ENCODE measurements at regions not wholly inside any gene's neighbourhood (a gene's known extent, or its start where the extent isn't known, plus 50 kb on each side); places are given as distances from the start of the nearest gene placed in this dataset.
A peak's percentile ranks its signal among the peaks of the same experiment; 100 is the strongest.

DNA sequence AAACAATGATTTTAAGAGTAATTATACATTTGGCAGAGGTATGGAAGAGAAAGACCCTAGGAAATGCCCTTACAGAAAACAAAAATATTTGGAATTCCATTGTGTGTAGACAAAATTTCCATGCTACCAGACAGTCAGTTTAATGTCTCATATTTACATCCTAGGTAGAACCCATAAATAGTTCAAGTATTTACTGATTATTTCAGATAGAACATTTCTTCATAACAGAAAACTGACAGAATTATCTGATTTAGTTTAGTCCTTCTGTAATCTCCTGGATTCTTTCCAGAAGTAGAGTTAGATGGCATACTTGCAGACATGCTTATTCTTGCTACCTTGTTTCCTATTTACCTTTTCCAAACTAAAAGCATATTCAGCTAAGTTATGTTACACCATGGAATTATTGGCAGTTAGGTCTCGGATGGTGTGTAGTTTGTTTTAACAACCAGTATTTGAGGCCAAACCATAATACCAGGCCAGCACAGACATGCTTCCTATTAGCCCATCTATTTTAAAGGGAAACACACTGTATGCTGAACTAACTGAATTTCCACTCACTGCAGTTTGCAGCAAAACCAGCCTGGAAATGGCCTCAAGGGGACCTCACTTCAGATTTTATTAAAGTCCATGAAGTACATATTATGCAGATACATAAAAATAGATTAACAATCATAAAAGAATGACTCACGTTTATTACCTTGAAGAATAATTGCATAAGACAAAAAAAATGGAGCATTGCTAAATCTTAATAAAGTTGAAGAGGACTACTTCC is 126.6 kb upstream of the LRIG3 start:
- H3K9me3 ChIP-seq (ENCODE audit: control insufficient read depth in 5 of 5, low read length in 5 of 5) = no peaks in the 10 kb centered on the region

DNA sequence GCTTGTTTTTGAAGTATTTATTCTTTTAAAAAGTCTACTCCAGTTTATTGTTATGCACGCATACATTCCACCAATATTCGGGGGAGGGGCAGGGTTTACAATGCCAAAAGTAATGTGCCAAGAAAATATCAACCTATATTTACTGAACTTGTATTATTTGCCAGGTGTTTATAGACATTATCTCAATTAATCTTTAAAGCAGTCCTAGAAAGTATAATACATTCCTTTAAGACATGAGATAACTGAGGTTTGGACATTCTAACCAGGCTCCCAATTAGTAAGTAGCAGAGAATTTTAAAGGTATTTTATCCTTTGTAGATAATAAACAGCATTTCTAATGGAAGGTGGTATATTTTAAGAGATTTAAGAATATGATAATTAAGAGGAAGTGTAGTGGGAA is 124.5 kb upstream of the LRIG3 start:
- peaks cover 0 to 12% (median 7%) of the 10 kb centered on the region in 5 donors for H3K4me1 ChIP-seq (ENCODE audit: control insufficient read depth in 5 of 5, insufficient read depth in 5 of 5, low read length in 5 of 5)
- H3K27ac ChIP-seq (ENCODE audit: low read depth, low read length) = no peak overlapping the region
- no peaks in the 10 kb centered on the region for H3K27me3 ChIP-seq (ENCODE audit: control insufficient read depth in 5 of 5, insufficient read depth in 4 of 5, low read length in 5 of 5)
- H3K36me3 ChIP-seq (ENCODE audit: control insufficient read depth in 5 of 5, insufficient read depth in 5 of 5, low read length in 5 of 5) = no peaks in the 10 kb centered on the region
- no peaks in the 10 kb centered on the region for H3K9me3 ChIP-seq (ENCODE audit: control insufficient read depth in 5 of 5, low read length in 5 of 5)
- no peak overlapping the region for H3K4me3 ChIP-seq (ENCODE audit: low read depth in 1 of 5, low read length in 5 of 5)
- H3K9ac ChIP-seq (ENCODE audit: low read length in 5 of 5) = no peak overlapping the region

More for the DNA sequence above, 126.6 kb upstream of the LRIG3 start:
- no peak overlapping the region for H3K4me3 ChIP-seq (ENCODE audit: low read depth in 1 of 5, low read length in 5 of 5)
- no peak overlapping the region for H3K9ac ChIP-seq (ENCODE audit: low read length in 5 of 5)
- no peaks in the 10 kb centered on the region for H3K4me1 ChIP-seq (ENCODE audit: control insufficient read depth in 5 of 5, insufficient read depth in 5 of 5, low read length in 5 of 5)
- no peak overlapping the region for H3K27ac ChIP-seq (ENCODE audit: low read depth, low read length)
- no peaks in the 10 kb centered on the region for H3K27me3 ChIP-seq (ENCODE audit: control insufficient read depth in 5 of 5, insufficient read depth in 4 of 5, low read length in 5 of 5)
- no peaks in the 10 kb centered on the region for H3K36me3 ChIP-seq (ENCODE audit: control insufficient read depth in 5 of 5, insufficient read depth in 5 of 5, low read length in 5 of 5)

DNA sequence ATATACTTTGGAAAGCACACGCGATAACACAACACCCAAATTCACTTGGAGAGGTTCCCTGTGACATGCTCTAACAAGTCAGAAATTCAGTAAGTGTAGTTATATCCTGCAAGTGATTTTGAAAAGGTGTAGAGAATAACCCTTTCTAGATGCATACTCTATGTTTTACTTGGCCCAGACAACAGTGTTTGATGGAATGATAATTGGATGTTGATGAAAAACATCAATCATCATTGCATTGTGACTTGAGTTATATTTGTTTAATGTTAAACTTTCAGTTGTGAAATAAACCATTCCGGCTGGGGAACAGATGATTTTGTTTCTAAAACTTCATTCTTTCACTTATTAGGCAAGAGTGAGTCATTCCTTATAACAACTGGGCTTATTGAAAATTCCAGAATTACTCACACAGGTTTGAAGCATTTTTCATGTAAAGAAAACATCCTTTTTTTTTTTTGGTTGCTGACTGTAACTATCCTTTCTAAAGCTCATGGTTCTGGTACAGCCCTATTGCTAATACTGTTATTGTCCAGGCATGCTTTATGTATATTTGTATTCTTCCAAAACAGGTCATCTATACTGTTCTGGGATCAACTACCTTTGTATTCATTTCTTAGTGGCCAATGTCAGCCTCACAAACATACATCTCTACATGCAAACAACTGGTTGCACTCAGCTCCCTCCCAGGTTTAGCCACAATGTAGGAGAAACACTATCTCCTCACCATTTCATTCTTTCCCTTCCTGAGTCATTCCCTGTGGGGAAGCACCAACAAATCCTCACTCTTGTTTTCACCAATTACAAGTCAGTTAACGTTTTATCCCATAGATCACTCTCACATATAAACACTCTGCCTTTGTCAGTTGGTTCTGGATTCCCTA is 121.2 kb upstream of the LRIG3 start:
- no peaks in the 10 kb centered on the region for H3K9me3 ChIP-seq (ENCODE audit: control insufficient read depth in 5 of 5, low read length in 5 of 5)
- H3K27ac ChIP-seq (ENCODE audit: low read depth, low read length) = peak overlapping the region; percentile 56
- H3K4me3 ChIP-seq (ENCODE audit: low read depth in 1 of 5, low read length in 5 of 5) = no peak overlapping the region
- H3K36me3 ChIP-seq (ENCODE audit: control insufficient read depth in 5 of 5, insufficient read depth in 5 of 5, low read length in 5 of 5) = no peaks in the 10 kb centered on the region
- H3K9ac ChIP-seq (ENCODE audit: low read length in 5 of 5) = peak overlapping the region in 1 of 5 donors; percentile 10
- H3K27me3 ChIP-seq (ENCODE audit: control insufficient read depth in 5 of 5, insufficient read depth in 4 of 5, low read length in 5 of 5) = no peaks in the 10 kb centered on the region
- peaks cover 0 to 12% (median 7%) of the 10 kb centered on the region in 5 donors for H3K4me1 ChIP-seq (ENCODE audit: control insufficient read depth in 5 of 5, insufficient read depth in 5 of 5, low read length in 5 of 5)

DNA sequence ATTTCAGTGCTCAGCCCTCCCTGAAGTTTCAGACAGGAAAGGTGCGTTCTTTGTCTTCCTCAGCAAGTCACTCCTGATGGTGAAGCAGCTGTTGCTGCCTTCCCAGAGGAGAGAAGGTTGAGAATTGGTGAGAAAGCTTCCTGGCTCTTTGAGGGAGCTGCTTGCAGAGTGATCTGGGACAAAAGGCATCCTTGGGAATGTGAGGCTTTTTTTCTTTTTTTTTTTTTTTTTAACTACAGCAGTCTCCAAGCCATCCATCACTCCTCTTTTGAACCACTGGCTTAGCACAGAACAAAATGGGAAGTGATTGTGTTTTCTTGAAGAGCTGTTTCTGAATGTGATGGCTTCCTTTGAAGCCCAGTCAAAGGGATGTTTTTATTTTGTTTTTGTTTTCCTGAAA is 120.4 kb upstream of the LRIG3 start:
- H3K4me1 ChIP-seq (ENCODE audit: control insufficient read depth in 5 of 5, insufficient read depth in 5 of 5, low read length in 5 of 5) = peaks cover 0 to 14% (median 7%) of the 10 kb centered on the region in 5 donors
- H3K27me3 ChIP-seq (ENCODE audit: control insufficient read depth in 5 of 5, insufficient read depth in 4 of 5, low read length in 5 of 5) = no peaks in the 10 kb centered on the region
- H3K9ac ChIP-seq (ENCODE audit: low read length in 5 of 5) = no peak overlapping the region
- H3K9me3 ChIP-seq (ENCODE audit: control insufficient read depth in 5 of 5, low read length in 5 of 5) = no peaks in the 10 kb centered on the region
- H3K36me3 ChIP-seq (ENCODE audit: control insufficient read depth in 5 of 5, insufficient read depth in 5 of 5, low read length in 5 of 5) = no peaks in the 10 kb centered on the region
- peak overlapping the region; percentile 56 for H3K27ac ChIP-seq (ENCODE audit: low read depth, low read length)
- H3K4me3 ChIP-seq (ENCODE audit: low read depth in 1 of 5, low read length in 5 of 5) = no peak overlapping the region

DNA sequence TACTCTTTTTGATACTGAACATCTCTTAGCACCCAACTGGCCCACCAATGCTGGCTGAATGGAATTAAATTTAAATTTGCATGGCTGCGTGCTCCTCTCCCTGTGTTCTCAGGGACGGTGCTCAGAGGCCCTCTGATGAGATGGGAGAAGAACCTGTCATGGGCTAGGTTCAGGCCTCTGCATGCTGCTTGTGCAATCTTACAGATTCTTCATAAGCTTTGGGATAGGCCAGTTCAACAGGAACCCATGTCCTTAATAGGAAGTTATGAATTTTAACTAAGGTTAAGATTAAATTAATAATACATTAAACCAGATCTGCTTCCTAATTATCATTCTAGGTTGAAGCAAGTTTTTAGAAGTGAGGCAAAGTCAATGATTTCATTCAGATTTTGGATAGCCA is 119.7 kb upstream of the LRIG3 start:
- no peak overlapping the region for H3K27ac ChIP-seq (ENCODE audit: low read depth, low read length)
- peaks cover 0 to 16% (median 7%) of the 10 kb centered on the region in 5 donors for H3K4me1 ChIP-seq (ENCODE audit: control insufficient read depth in 5 of 5, insufficient read depth in 5 of 5, low read length in 5 of 5)
- no peaks in the 10 kb centered on the region for H3K27me3 ChIP-seq (ENCODE audit: control insufficient read depth in 5 of 5, insufficient read depth in 4 of 5, low read length in 5 of 5)
- no peaks in the 10 kb centered on the region for H3K9me3 ChIP-seq (ENCODE audit: control insufficient read depth in 5 of 5, low read length in 5 of 5)
- H3K4me3 ChIP-seq (ENCODE audit: low read depth in 1 of 5, low read length in 5 of 5) = no peak overlapping the region
- H3K36me3 ChIP-seq (ENCODE audit: control insufficient read depth in 5 of 5, insufficient read depth in 5 of 5, low read length in 5 of 5) = no peaks in the 10 kb centered on the region
- no peak overlapping the region for H3K9ac ChIP-seq (ENCODE audit: low read length in 5 of 5)

DNA sequence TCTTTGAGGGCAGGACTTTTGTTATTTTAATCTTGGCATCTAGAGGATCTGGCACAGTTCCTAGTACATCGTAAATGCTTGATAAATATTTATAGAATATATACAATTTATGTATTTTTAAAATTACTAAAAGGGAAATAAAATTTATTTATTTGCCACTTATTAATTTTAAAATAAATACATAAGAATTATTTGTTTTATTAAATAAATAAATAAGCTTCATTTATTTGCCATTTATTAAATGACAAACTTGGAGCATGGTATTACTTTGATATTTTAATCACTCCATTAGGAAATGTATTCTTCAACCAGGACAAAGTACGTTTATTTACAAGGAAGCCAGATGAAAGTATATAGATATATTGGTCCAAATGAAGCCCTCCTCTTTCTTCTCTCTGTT is 118.7 kb upstream of the LRIG3 start:
- Histone ChIP-seq H3K4me1 (ENCODE audit: control insufficient read depth in 5 of 5, insufficient read depth in 5 of 5, low read length in 5 of 5) (peaks cover 0 to 16% (median 7%) of the 10 kb centered on the region in 5 donors), H3K4me3 (ENCODE audit: low read depth in 1 of 5, low read length in 5 of 5) (no peak overlapping the region), H3K9me3 (ENCODE audit: control insufficient read depth in 5 of 5, low read length in 5 of 5) (no peaks in the 10 kb centered on the region), H3K36me3 (ENCODE audit: control insufficient read depth in 5 of 5, insufficient read depth in 5 of 5, low read length in 5 of 5) (no peaks in the 10 kb centered on the region), H3K27ac (ENCODE audit: low read depth, low read length) (no peak overlapping the region), H3K27me3 (ENCODE audit: control insufficient read depth in 5 of 5, insufficient read depth in 4 of 5, low read length in 5 of 5) (no peaks in the 10 kb centered on the region), H3K9ac (ENCODE audit: low read length in 5 of 5) (no peak overlapping the region)

DNA sequence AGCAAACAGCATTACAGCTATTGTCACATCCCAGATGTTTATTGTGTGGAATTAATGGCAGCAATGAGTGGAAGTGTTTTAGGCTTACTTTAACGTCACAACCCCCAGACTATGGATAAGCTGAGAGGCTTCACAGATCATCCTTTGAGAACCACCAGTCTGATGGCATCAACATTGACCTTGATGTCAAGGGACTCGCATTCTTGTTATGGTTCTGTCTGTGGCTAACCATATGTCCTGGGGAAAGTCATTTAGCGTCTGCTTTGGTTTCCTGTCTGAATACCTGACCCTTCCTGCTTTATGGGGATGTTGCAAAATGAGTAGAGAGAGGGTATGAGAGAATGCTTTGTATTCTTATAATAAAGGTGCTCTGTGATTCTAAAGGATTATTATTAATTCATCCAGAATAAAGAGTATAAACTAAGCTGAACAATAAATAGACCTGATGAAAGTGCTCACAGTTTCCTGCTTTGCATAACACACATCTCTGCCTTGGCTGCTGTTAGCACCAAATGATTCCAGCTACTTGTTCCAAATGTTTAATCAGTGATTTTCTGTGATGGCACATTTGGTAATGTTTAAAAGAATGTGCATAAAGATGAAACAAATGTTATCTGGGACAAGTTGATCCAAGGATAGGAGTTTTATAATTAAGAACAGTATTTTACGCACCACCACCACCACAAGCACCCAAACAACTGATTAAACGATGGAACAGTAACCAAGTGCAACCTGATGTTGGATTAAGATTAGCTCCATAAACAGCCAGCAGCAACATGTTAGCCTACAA is 116.9 kb upstream of the LRIG3 start:
- no peak overlapping the region for H3K4me3 ChIP-seq (ENCODE audit: low read depth in 1 of 5, low read length in 5 of 5)
- H3K4me1 ChIP-seq (ENCODE audit: control insufficient read depth in 5 of 5, insufficient read depth in 5 of 5, low read length in 5 of 5) = peaks cover 0 to 16% (median 7%) of the 10 kb centered on the region in 5 donors
- H3K9me3 ChIP-seq (ENCODE audit: control insufficient read depth in 5 of 5, low read length in 5 of 5) = no peaks in the 10 kb centered on the region
- H3K27ac ChIP-seq (ENCODE audit: low read depth, low read length) = peak overlapping the region; percentile 18
- H3K27me3 ChIP-seq (ENCODE audit: control insufficient read depth in 5 of 5, insufficient read depth in 4 of 5, low read length in 5 of 5) = no peaks in the 10 kb centered on the region
- no peak overlapping the region for H3K9ac ChIP-seq (ENCODE audit: low read length in 5 of 5)
- no peaks in the 10 kb centered on the region for H3K36me3 ChIP-seq (ENCODE audit: control insufficient read depth in 5 of 5, insufficient read depth in 5 of 5, low read length in 5 of 5)

DNA sequence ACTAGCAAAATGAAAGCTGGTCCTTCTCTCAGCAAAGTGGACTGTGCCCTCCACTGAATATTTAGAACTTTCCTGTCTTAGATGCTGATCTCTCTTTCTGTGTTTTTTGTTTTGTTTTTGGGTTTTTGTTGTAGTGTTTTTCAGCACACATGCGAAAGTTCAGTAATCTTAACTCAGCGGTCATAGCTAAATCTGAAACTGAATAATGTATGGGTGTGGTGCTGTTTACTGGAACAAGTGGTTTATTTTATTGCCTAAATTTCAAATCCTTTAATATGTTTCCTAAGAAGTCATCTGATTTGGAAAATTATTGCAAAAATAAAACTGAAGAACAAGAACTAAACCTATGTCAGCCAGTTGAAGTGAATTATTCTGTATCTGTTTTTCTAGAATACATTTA is 116.0 kb upstream of the LRIG3 start:
- Histone ChIP-seq H3K27me3 (ENCODE audit: control insufficient read depth in 5 of 5, insufficient read depth in 4 of 5, low read length in 5 of 5) (no peaks in the 10 kb centered on the region), H3K4me1 (ENCODE audit: control insufficient read depth in 5 of 5, insufficient read depth in 5 of 5, low read length in 5 of 5) (peaks cover 0 to 16% (median 7%) of the 10 kb centered on the region in 5 donors), H3K36me3 (ENCODE audit: control insufficient read depth in 5 of 5, insufficient read depth in 5 of 5, low read length in 5 of 5) (no peaks in the 10 kb centered on the region), H3K27ac (ENCODE audit: low read depth, low read length) (peak overlapping the region; percentile 18), H3K9me3 (ENCODE audit: control insufficient read depth in 5 of 5, low read length in 5 of 5) (no peaks in the 10 kb centered on the region), H3K4me3 (ENCODE audit: low read depth in 1 of 5, low read length in 5 of 5) (no peak overlapping the region), H3K9ac (ENCODE audit: low read length in 5 of 5) (no peak overlapping the region)

DNA sequence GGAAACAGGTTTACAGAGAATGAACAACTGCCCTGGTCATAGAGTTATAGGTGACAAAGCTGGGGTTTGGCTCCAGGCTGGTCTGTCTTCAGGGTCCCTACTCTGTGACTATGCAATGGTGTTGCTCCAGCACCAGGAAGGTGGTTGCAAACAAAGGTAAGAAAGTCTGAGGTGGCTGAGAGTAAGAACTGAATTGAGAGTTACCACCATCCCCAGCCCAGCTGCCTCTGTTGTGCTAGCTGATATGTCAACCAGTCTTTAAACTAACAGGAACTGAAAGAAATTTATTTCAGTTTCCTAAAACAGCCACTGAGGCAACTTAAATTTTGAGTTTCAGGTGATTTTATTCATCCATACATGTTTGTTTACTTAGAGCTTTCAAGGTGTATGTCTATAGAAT is 111.0 kb upstream of the LRIG3 start:
- H3K36me3 ChIP-seq (ENCODE audit: control insufficient read depth in 5 of 5, insufficient read depth in 5 of 5, low read length in 5 of 5) = no peaks in the 10 kb centered on the region
- peaks cover 0 to 4% (median 0%) of the 10 kb centered on the region in 5 donors for H3K4me1 ChIP-seq (ENCODE audit: control insufficient read depth in 5 of 5, insufficient read depth in 5 of 5, low read length in 5 of 5)
- no peak overlapping the region for H3K27ac ChIP-seq (ENCODE audit: low read depth, low read length)
- no peak overlapping the region for H3K9ac ChIP-seq (ENCODE audit: low read length in 5 of 5)
- H3K4me3 ChIP-seq (ENCODE audit: low read depth in 1 of 5, low read length in 5 of 5) = no peak overlapping the region
- no peaks in the 10 kb centered on the region for H3K9me3 ChIP-seq (ENCODE audit: control insufficient read depth in 5 of 5, low read length in 5 of 5)
- no peaks in the 10 kb centered on the region for H3K27me3 ChIP-seq (ENCODE audit: control insufficient read depth in 5 of 5, insufficient read depth in 4 of 5, low read length in 5 of 5)

All from subcutaneous abdominal adipose tissue (tissue), 5 donors.